ENCODE measurements at regions not wholly inside any gene's neighbourhood (a gene's known extent, or its start where the extent isn't known, plus 50 kb on each side); places are given as distances from the start of the nearest gene placed in this dataset.

DNA sequence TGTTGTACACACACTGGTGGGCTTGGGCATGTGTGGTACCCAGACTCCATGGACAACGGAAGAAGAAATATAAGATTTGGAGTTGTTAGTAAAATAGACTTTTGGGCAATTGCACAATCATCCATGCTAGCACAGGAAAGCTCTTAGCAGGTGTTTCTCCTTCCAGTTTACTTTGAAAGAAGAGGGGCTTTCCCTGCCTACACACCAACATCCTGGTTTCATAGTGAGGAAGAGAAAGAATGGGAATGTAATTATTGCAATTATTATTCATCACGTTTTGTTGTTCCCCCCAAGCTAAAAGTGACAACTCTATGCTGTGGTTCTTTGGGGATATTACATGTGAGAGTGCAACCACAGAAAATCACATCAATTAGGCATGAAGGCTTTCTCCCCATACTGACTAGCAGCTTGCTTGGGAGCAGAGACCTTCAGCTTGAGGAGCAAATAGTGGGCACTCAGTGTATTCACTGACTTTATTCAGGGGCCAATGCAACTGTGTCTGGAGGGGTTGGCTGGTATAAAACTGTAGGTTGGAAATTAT lies 57.2 kb upstream of the PUDP start:
- TF ChIP-seq POLR2A (IDR thresholded peaks at IDR 0.05) = no peak
- TF ChIP-seq, protein P1, sequence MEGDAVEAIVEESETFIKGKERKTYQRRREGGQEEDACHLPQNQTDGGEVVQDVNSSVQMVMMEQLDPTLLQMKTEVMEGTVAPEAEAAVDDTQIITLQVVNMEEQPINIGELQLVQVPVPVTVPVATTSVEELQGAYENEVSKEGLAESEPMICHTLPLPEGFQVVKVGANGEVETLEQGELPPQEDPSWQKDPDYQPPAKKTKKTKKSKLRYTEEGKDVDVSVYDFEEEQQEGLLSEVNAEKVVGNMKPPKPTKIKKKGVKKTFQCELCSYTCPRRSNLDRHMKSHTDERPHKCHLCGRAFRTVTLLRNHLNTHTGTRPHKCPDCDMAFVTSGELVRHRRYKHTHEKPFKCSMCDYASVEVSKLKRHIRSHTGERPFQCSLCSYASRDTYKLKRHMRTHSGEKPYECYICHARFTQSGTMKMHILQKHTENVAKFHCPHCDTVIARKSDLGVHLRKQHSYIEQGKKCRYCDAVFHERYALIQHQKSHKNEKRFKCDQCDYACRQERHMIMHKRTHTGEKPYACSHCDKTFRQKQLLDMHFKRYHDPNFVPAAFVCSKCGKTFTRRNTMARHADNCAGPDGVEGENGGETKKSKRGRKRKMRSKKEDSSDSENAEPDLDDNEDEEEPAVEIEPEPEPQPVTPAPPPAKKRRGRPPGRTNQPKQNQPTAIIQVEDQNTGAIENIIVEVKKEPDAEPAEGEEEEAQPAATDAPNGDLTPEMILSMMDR (IDR thresholded peaks at IDR 0.05) = no peak
